Motor neuron (in vitro differentiated cells): ENCODE measurements at regions not wholly inside any gene's neighbourhood (a gene's known extent, or its start where the extent isn't known, plus 50 kb on each side); places are given as distances from the start of the nearest gene placed in this dataset.

Source experiments
- ATAC-seq, 8 experiments: fragments of 200-7000 bp; cut with Tn5 transposase; replicated peaks in 6 of 8; 2 replicates each; pipeline ENCODE4 v1.8.0; 2021; ENCODE audit warnings: mild to moderate bottlenecking in 8 of 8, moderate library complexity in 8 of 8
- H3K27ac ChIP-seq, 2 donors: fragments of 250-450 bp; sonication (Bioruptor Pico); 2 replicates each; pipeline ENCODE4 v1.9.0; 2021; ENCODE audit warnings: antibody characterized with exemption in 2 of 2, mild to moderate bottlenecking in 2 of 2, moderate library complexity in 1 of 2
- H3K4me1 ChIP-seq, 2 donors: fragments of 250-450 bp; sonication (Bioruptor Pico); replicated peaks in 1 of 2; 2 replicates each; pipeline ENCODE4 v1.6.1; 2021; ENCODE audit warnings: antibody characterized with exemption in 2 of 2, mild to moderate bottlenecking in 2 of 2, moderate library complexity in 1 of 2
- H3K4me3 ChIP-seq, 5 donors: fragments of 250-450 bp; sonication (Bioruptor Pico); 2 replicates each; pipeline ENCODE4 v1.9.0; 2021; ENCODE audit warnings: antibody characterized with exemption in 5 of 5, mild to moderate bottlenecking in 5 of 5, moderate library complexity in 4 of 5
- WGBS, 10 experiments: fragments of 450-650 bp; shearing (Covaris generic); methylation state at CpG; one replicate each; pipeline ENCODE4 v1.0.0; 2022; 5-methylcytosine and 5-hydroxymethylcytosine counted together
- in situ Hi-C, 9 experiments: fragments of 400-800 bp; cut with MboI; loops; one replicate each; pipeline ENCODE4 v1.15.0; 2021; ENCODE audit warnings: low sequenced_read_pairs in 9 of 9, low pct_unique_long_range_greater_than_20kb in 2 of 9; ENCODE audit not compliant: unreplicated experiment in 9 of 9

DNA sequence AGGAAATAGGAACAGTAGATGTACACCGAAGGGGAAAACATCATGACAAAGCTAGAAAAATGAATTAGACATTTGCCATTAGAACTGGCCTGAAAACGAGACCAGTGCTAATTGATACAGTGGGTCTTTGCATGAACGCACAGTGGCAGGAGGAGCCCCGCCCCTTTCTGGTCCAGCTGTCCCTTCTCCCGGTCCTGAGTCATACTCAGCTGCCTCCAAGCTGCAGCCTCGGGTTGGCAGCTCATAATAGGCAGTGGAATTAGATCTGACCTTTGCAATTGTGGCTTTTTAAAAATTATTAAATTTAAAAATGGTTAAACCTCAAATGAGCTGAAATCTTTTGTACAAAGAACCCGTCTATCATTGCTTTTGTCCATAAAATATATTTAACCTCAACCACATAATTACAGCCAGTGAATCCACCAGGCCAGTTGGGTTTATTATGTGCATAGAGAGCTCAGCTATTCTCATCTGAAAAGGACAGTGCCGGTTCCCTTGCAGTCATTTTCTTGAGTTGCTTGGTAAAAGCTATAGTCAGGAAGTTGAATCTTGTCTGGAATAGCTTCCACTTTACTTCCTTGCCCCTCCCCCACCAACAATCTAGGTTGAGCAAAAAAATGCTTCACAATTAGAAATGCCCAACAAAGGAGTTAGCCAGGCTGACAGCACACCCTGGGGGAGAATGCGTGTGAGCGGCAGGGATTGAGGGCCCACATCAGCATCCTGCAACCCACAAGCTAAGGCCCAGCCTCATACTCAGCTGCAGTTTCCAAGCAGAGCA is 147.1 kb downstream of the BUB3 start:
- in situ Hi-C loops = no loop called here
- 0 to 40% (median 21%) methylated on average over 1 to 10 of the region's 10 CpGs; no CpG with 5 or more reads in 1 of the 10 experiments for WGBS, 10 experiments
- peak overlapping the region; percentile 17 to 60 for H3K27ac ChIP-seq
- no peak overlapping the region for H3K4me3 ChIP-seq
- ATAC-seq = peak; percentile 61 to 99 (median 96)
- peaks cover 26 to 51% of the 10 kb centered on the region in 2 donors for H3K4me1 ChIP-seq

DNA sequence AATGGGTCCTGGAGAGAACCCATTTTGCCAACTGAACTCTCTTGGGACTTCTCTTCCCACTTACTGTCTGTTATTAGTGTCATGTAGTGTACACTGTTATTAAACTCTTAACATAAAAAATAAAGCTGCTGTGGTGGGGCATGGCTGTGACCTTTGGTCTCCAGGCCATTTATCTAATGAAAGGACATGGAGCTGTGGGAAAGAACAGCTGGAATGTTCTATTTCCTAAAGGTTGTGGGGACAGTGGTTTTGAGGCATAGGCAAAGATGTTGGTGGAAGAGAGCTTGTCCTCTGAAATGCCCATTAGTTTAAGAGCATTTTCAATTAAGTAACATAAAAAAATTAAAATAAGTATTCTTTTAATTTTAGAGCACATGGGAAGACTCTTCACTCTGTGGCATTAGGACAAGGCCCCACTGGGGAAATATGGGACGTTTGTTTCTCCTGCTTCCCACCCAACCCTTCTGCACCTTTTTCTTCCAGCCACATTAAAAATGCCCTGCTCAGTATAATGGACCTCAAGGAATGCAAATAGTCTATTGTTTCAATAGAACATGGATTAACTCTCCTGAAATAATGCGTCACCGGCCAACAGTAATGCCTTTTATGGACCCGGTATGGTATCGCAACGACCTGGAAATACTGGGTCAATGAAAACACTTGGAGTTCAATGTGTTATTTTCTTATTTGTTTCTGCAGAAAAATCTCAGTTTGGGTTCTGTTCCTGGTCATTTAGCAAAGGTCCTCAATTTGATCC is 149.6 kb downstream of the BUB3 start:
- Histone ChIP-seq H3K4me3 (no peak overlapping the region), H3K27ac (no peak overlapping the region), H3K4me1 (peaks cover 26 to 38% of the 10 kb centered on the region in 2 donors)
- in situ Hi-C loops = no loop called here
- WGBS, 10 experiments = 67 to 100% (median 81%) methylated on average over 1 to 6 of the region's 6 CpGs; no CpG with 5 or more reads in 1 of the 10 experiments
- ATAC-seq = no peak

DNA sequence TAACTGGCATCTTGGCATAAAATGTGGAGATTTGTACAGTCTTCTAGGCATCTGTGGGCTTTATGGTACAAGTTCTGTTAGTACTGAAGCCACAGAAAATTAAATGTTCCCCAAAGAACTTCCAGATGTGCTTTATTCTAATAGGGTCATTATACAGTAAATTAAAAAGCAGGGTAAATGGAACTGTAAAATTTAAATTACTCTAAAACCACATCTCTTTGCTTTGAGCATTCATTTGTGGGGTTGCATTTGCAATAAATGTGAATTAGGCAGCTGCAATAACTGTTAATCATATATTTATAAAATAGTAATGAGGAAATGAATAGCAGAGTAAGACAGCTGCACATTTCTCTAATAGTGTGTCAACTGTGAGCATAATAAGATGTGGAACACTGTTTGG is 151.5 kb downstream of the BUB3 start:
- H3K4me3 ChIP-seq = no peak overlapping the region
- no peak for ATAC-seq
- no peak overlapping the region for H3K27ac ChIP-seq
- in situ Hi-C loops = no loop called here
- H3K4me1 ChIP-seq = peaks cover 26 to 38% of the 10 kb centered on the region in 2 donors

DNA sequence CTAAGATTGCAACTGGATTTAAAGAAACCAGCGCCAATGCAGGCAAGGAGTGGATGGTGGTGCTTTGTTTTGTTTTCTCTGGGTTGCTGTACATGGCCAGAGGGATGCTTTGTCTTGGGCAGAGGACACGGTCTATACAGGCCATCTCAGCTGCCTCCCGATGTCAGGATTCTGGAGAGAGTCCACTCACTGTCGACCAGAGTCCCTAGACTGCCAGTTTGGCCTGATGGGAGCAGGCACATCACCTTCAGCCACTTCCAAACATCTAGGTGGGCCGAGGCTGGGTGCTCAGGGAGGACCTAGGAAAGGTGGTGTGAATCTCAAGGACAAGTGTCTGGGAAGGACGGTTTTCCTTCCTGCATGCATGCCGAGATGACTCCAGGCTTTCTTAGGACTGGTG is 152.1 kb downstream of the BUB3 start:
- in situ Hi-C loops = no loop called here
- 0 to 100% (median 88%) methylated on average over 1 to 5 of the region's 7 CpGs; no CpG with 5 or more reads in 2 of the 10 experiments for WGBS, 10 experiments
- no peak for ATAC-seq
- peaks cover 24 to 33% of the 10 kb centered on the region in 2 donors for H3K4me1 ChIP-seq
- H3K4me3 ChIP-seq = no peak overlapping the region
- no peak overlapping the region for H3K27ac ChIP-seq

DNA sequence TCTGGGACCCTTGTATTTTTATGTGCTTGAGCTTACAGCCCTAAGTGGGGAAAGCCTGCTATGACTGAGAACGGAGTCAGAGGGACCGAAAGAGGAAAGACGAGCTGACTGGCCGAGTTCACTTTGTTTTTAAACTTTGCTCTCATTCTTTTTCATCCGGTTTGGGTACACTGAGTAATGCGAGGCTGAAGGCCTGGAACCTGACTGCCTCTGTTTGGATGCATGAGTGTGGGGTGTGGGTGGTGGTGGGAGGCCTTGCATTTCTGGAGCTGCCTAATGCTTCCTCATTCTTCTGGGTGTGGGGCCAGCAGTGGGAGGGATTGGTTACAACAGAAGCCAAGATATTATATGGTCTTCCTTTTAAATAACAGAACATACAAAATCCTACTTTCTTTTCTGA is 155.5 kb downstream of the BUB3 start:
- H3K4me1 ChIP-seq = peaks cover 6 to 23% of the 10 kb centered on the region in 2 donors
- no peak overlapping the region for H3K4me3 ChIP-seq
- WGBS, 10 experiments = 0 to 77% (median 60%) methylated on average over 2 to 6 of the region's 6 CpGs; no CpG with 5 or more reads in 3 of the 10 experiments
- ATAC-seq = peak in 2 of 8 experiments; percentile 76 to 94
- in situ Hi-C loops = no loop called here
- no peak overlapping the region for H3K27ac ChIP-seq

DNA sequence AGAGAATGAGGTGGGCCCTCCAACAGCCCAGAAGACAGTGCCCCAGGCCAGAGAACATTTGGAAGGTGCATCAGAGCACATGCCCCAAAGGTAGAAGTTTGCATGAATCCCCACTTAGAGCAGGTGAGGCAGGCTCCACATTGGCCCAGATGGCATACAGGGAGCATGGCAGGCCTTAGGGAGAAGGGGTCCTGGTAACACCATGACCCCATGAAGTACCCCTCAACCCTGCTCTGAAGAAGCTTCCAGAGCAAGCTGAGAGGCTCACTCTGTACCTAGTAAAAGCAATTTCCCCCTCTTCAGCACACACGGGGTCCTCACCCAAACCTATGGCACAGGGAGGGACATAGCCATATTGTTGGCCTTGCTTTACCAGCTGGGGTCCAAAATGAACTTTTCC is 162.6 kb downstream of the BUB3 start:
- in situ Hi-C loops = no loop called here
- Histone ChIP-seq H3K4me3 (no peak overlapping the region), H3K4me1 (peaks cover 4 to 9% of the 10 kb centered on the region in 2 donors), H3K27ac (no peak overlapping the region)
- whole genome bisulfite sequencing, 10 experiments = 0 to 80% (median 61%) methylated on average over 1 of the region's 1 CpG; no CpG with 5 or more reads in 6 of the 10 experiments
- ATAC-seq = no peak

DNA sequence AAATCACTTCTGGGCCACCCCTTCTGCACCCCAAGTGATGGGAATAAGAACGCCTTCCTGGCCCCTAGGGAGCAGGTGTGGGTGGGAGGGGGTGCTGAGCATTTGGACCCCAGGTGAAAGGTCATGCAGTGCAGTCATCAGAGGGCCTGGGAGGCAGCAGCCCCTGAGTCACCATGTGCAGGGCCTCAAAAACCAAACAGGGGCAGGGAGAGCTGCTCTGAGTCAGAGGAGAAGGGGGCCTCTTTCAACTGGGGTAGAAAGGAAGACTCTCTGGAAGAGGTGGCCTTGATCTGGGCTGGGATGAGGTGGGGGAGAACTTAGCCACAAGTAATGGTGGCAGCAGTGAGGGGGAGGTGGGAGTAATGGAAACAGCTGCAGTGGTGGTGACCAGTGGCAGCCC is 164.3 kb downstream of the BUB3 start:
- WGBS, 10 experiments = 67 to 100% methylated on average over 1 of the region's 1 CpG; no CpG with 5 or more reads in 8 of the 10 experiments
- ATAC-seq = no peak
- no peak overlapping the region for H3K27ac ChIP-seq
- H3K4me3 ChIP-seq = no peak overlapping the region
- H3K4me1 ChIP-seq = peaks cover 4 to 5% of the 10 kb centered on the region in 2 donors
- in situ Hi-C loops = no loop called here

DNA sequence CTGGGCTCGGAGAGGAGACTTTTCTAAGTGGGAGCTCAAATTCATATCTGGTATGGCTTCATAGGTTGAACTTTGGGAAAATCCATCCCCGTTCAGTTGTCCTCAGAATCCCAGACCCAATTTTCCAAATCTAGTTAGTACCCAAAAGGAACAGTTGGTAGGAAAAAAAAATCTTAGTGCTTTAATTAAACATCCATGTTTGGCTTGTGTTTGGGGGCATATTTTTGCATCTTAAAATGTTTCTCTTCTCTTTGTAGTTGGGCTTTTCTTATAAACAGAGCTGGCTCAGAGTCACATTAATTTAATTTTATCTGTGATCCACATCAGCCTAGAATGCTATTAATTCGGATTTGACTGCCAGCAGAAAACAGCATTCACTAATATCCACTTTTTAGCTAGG is 165.9 kb downstream of the BUB3 start:
- in situ Hi-C loops = no loop called here
- WGBS, 10 experiments = 0 to 100% (median 60%) methylated on average over 1 to 3 of the region's 3 CpGs
- ATAC-seq = no peak
- Histone ChIP-seq H3K27ac (no peak overlapping the region), H3K4me3 (no peak overlapping the region), H3K4me1 (peaks cover 0 to 4% of the 10 kb centered on the region in 2 donors)

DNA sequence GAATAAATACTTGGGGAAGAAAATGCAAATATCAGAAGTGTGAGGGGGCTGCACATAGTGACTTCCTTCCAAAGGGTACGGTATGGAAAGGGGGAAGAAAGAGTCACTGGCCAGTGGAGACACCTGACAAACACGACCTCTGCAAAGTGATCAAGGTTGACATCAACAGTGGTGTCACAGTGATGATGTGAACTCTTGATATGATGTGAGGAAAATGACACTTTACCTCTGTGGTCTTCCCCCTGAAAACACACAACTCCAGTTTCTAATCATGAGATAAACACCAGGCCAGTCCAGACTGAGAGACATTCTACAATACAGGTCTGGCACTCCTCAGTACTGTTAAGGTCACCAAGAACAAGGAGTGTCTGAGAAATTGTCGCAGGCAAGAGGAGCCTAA is 169.7 kb downstream of the BUB3 start:
- ATAC-seq = no peak
- in situ Hi-C loops = no loop called here
- Histone ChIP-seq H3K4me3 (no peak overlapping the region), H3K27ac (no peak overlapping the region), H3K4me1 (no peaks in the 10 kb centered on the region)
- WGBS, 10 experiments = 0 to 100% (median 40%) methylated on average over 1 to 3 of the region's 3 CpGs; no CpG with 5 or more reads in 1 of the 10 experiments

DNA sequence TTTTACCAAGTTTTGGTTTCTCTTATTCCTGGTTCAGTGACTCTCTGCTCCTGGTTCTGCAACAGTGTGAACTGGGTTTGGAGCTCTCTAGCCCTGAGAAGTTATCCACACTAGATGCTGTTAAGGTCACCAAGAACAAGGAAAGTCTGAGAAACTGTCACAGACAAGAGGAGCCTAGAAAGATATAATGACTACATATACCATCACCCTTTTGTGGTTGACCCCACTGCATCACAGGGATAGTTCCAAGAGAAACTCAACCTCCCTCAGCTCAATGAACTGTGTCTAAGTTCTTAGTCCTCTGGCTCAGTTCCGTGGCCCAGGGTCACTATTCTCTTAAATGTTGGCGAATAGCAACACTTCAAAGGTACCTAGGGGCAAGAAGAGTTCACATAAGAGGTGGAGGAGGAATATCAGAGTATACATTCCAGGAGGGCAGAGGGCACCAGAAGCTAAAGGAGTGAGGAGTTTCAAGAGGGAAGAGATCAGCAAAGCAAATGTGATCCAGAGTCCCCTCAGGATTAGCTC is 171.5 kb downstream of the BUB3 start:
- ATAC-seq = no peak

DNA sequence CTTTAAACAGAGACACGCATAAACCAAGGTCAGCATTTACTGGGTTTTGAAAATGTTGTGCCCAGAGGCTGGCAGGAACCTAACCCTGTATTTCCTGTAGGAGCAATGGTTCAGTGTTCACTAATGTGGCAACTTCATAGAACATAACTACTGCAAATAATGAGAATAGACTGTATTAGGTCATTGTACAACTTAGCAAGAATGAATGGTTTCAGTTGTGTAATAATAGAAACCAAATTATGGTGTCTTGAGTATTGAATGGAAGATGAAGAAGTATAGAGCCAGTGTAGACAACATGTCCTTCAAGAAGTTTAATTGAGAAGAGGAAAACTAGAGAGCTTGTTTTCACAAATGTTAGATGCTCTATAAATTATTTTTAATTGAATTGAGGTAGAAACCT is 172.5 kb downstream of the BUB3 start:
- Histone ChIP-seq H3K4me1 (no peaks in the 10 kb centered on the region), H3K27ac (no peak overlapping the region), H3K4me3 (no peak overlapping the region)
- no peak for ATAC-seq
- WGBS, 10 experiments = 0 to 100% (median 63%) methylated on average over 1 of the region's 1 CpG; no CpG with 5 or more reads in 2 of the 10 experiments
- in situ Hi-C loops = no loop called here

More for the DNA sequence above, 171.5 kb downstream of the BUB3 start:
- H3K4me3 ChIP-seq = no peak overlapping the region
- H3K4me1 ChIP-seq = no peaks in the 10 kb centered on the region
- in situ Hi-C loops = no loop called here
- H3K27ac ChIP-seq = no peak overlapping the region
- WGBS, 10 experiments = 10 to 100% (median 76%) methylated on average over 2 of the region's 2 CpGs; no CpG with 5 or more reads in 6 of the 10 experiments

DNA sequence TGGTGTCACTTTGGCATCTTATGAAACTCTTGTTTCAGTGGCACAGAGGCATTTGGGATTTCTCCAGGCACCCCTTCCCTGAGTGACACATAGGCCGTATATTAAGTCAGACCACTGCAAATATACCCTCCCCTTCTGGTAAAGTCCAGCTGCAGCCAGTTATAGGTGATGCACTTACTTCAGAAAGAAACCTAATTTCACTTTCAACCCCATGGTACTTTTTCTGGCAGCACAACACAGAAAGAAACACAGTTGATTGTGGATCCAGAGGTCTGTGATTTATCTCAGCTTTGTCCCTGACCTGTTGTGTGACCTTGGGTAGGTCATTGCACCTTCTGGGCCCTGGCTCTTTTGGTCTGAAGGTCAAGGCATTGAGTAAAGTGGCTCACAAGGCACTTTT is 173.2 kb downstream of the BUB3 start:
- H3K4me1 ChIP-seq = no peaks in the 10 kb centered on the region
- no peak overlapping the region for H3K27ac ChIP-seq
- no peak overlapping the region for H3K4me3 ChIP-seq
- in situ Hi-C loops = no loop called here
- ATAC-seq = no peak
- 14 to 100% (median 74%) methylated on average over 1 of the region's 1 CpG; no CpG with 5 or more reads in 6 of the 10 experiments for WGBS, 10 experiments

DNA sequence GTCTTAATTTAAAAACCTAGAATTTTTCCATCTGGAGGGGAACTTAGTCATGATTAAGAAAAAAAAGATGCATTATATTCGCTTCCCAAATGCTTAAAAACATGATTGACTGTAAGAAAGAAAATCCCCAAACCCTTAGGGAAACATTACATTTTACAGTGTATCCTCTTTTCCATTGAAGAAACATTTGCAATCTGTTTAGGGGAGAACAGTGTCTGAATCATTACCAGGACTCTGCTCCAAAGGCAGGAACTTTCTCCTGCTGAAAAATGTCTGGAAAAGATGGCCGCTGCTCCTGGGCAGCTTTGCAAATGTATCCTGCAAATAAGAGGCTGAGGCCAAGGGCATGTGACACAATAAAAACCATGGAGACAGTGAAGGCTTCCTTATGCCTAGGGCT is 173.7 kb downstream of the BUB3 start:
- in situ Hi-C loops = no loop called here
- no peak for ATAC-seq
- WGBS, 10 experiments = 0 to 100% (median 83%) methylated on average over 1 to 2 of the region's 2 CpGs; no CpG with 5 or more reads in 4 of the 10 experiments

More for the DNA sequence above, 173.7 kb downstream of the BUB3 start:
- Histone ChIP-seq H3K4me3 (no peak overlapping the region), H3K27ac (no peak overlapping the region), H3K4me1 (no peaks in the 10 kb centered on the region)
